Activated CD8-positive, alpha-beta T cell treated with anti-CD3 and anti-CD28 coated beads for 36 hours (primary cell): ENCODE measurements at regions not wholly inside any gene's neighbourhood (a gene's known extent, or its start where the extent isn't known, plus 50 kb on each side); places are given as distances from the start of the nearest gene placed in this dataset.

Source experiments
- ATAC-seq: fragments of 200-7000 bp; cut with Tn5 transposase; one replicate; pipeline ENCODE4 v1.10.0; 2021; ENCODE audit warnings: mild to moderate bottlenecking, moderate library complexity
- CTCF ChIA-PET: fragments of 350-600 bp; sonication (Branson Sonifier 250); formaldehyde crosslinking; loops from one replicate; lab custom pipeline; 2021; ENCODE audit warnings: antibody characterized with exemption; lab: Charles Lee
- POLR2A ChIA-PET: fragments of 350-600 bp; sonication (Branson Sonifier 250); formaldehyde crosslinking; loops from one replicate; lab custom pipeline; 2021; ENCODE audit warnings: antibody characterized with exemption; lab: Charles Lee
- DNase-seq: peaks from one replicate; pipeline ENCODE4 v3.0.0-alpha.2; 2020
- H3K27ac Mint-ChIP-seq: one replicate; pipeline ENCODE4 v1.8.0; 2021; ENCODE audit warnings: mild to moderate bottlenecking, mixed read lengths
- H3K27me3 Mint-ChIP-seq: one replicate; pipeline ENCODE4 v1.8.0; 2021; ENCODE audit warnings: mixed read lengths
- H3K36me3 Mint-ChIP-seq: one replicate; pipeline ENCODE4 v1.8.0; 2021; ENCODE audit warnings: low read depth, mixed read lengths
- H3K4me1 Mint-ChIP-seq: one replicate; pipeline ENCODE4 v1.8.0; 2021; ENCODE audit warnings: low read depth, mixed read lengths
- H3K4me3 Mint-ChIP-seq: one replicate; pipeline ENCODE4 v1.8.0; 2021; ENCODE audit warnings: mild to moderate bottlenecking, moderate library complexity, mixed read lengths
- H3K9me3 Mint-ChIP-seq: one replicate; pipeline ENCODE4 v1.8.0; 2021; ENCODE audit warnings: mixed read lengths
- intact Hi-C: fragments of 100-400 bp; cut with micrococcal nuclease; formaldehyde crosslinking; loops from one replicate; pipeline ENCODE4 v1.10.0; 2022
- TF ChIP-seq, protein P1 (sequence below): fragments of 200-600 bp; IDR thresholded peaks from one replicate; pipeline ENCODE4 v1.8.0; 2022; ENCODE audit warnings: antibody characterized with exemption, mild to moderate bottlenecking

DNA sequence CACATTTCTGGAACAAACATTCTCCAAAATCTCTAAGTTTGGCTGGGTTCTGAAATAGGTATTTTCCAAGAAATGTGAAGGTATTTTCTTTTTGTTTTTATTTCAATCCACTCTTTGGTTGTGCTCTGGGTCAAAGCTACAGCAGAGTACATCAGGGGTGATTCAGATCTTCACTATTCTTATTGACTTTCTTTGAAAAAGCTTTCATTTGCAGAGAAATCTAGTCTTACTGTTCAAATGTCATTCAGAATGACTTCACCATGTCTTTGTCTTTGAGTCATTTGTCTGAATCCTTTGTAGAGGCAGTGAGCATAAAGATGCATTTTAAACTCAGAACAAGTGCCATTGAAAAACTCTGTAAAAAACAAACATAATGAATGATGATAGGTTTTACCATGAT lies 547.2 kb upstream of the ADGRL3 start:
- intact Hi-C loops = no loop called here
- Mint-ChIP-seq H3K27ac (no peak overlapping the region), H3K4me3 (no peak overlapping the region), H3K36me3 (no peaks in the 10 kb centered on the region), H3K9me3 (peaks cover 11% of the 10 kb centered on the region), H3K27me3 (no peaks in the 10 kb centered on the region), H3K4me1 (no peaks in the 10 kb centered on the region)
- TF ChIP-seq, protein P1, sequence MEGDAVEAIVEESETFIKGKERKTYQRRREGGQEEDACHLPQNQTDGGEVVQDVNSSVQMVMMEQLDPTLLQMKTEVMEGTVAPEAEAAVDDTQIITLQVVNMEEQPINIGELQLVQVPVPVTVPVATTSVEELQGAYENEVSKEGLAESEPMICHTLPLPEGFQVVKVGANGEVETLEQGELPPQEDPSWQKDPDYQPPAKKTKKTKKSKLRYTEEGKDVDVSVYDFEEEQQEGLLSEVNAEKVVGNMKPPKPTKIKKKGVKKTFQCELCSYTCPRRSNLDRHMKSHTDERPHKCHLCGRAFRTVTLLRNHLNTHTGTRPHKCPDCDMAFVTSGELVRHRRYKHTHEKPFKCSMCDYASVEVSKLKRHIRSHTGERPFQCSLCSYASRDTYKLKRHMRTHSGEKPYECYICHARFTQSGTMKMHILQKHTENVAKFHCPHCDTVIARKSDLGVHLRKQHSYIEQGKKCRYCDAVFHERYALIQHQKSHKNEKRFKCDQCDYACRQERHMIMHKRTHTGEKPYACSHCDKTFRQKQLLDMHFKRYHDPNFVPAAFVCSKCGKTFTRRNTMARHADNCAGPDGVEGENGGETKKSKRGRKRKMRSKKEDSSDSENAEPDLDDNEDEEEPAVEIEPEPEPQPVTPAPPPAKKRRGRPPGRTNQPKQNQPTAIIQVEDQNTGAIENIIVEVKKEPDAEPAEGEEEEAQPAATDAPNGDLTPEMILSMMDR = no peak
- ChIA-PET POLR2A (no interaction called here), CTCF (no interaction called here)
- ATAC-seq = no peak
- DNase-seq = no peak

DNA sequence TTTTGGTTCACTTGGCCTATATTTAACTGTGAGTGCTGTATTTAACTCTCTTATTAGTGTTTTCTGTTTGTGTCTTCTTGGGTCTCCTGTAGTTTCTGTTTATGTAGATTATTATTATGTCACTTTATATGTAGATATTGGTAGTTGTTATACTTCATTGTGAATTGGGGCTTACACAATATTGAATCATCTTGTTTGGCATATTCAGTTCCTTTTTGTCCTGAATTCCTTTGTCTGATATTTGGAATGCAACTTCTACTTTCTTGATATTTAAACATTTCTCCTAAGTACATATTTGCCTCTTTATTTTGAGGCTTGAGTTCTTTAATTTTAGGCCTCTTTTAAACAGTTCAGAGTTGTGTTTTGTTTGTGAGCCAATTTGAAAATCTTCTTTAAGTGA lies 544.8 kb upstream of the ADGRL3 start:
- POLR2A ChIA-PET = no interaction called here
- H3K4me3 Mint-ChIP-seq = no peak overlapping the region
- DNase-seq (no peak), ATAC-seq (no peak)
- H3K4me1 Mint-ChIP-seq = no peaks in the 10 kb centered on the region
- no peaks in the 10 kb centered on the region for H3K27me3 Mint-ChIP-seq
- intact Hi-C loops = no loop called here
- no peak overlapping the region for H3K27ac Mint-ChIP-seq
- no peaks in the 10 kb centered on the region for H3K36me3 Mint-ChIP-seq
- peaks cover 14% of the 10 kb centered on the region for H3K9me3 Mint-ChIP-seq
- CTCF ChIA-PET = no interaction called here
- TF ChIP-seq, protein P1 = no peak

DNA sequence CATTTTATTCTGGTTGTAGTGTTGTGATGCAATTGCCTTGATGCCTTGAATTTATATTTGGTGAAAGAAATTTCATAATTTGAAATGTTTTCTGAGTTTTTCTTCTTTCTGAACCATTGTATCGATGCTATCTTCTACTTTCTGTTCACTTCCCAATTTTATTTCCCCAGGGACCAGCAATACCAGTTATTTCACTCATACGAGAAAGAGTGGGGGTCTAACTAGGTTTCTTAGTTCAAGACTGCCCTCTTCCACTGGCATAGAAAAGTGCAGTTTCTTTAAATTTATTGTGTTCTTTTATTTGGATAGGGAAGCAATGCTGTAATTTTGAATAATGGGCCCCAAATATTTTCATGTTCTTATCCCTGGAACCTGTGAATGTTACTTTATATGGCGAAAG lies 544.0 kb upstream of the ADGRL3 start:
- Mint-ChIP-seq H3K27ac (no peak overlapping the region), H3K4me1 (no peaks in the 10 kb centered on the region), H3K4me3 (no peak overlapping the region), H3K36me3 (no peaks in the 10 kb centered on the region), H3K9me3 (peaks cover 14% of the 10 kb centered on the region), H3K27me3 (no peaks in the 10 kb centered on the region)
- POLR2A ChIA-PET = no interaction called here
- TF ChIP-seq, protein P1 = no peak
- no peak for ATAC-seq
- CTCF ChIA-PET = no interaction called here
- intact Hi-C loops = no loop called here
- DNase-seq = no peak

DNA sequence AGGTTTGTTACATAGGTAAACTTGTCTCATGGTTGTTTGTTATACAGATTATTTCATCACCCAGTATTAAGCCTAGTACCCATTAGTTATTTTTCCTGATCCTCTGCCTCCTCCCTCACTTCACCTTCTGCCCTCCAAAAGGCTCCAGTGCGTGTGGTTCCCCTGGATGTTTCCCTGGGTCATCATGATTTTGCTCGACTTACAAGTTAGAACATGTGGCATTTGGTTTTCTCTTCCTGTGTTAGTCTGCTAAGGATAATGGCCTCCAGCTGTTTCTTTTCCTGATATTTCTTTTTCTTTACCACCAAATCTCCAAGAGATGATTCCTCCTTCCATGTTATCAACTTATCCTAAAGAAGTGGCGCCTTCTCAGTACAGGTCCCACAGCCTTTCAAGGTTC lies 543.1 kb upstream of the ADGRL3 start:
- no peak for ATAC-seq
- TF ChIP-seq, protein P1 = no peak
- H3K27ac Mint-ChIP-seq = no peak overlapping the region
- no peaks in the 10 kb centered on the region for H3K27me3 Mint-ChIP-seq
- no peak for DNase-seq
- H3K4me1 Mint-ChIP-seq = no peaks in the 10 kb centered on the region
- intact Hi-C loops = no loop called here
- ChIA-PET CTCF (no interaction called here), POLR2A (no interaction called here)
- no peaks in the 10 kb centered on the region for H3K36me3 Mint-ChIP-seq
- H3K9me3 Mint-ChIP-seq = peaks cover 14% of the 10 kb centered on the region
- no peak overlapping the region for H3K4me3 Mint-ChIP-seq

DNA sequence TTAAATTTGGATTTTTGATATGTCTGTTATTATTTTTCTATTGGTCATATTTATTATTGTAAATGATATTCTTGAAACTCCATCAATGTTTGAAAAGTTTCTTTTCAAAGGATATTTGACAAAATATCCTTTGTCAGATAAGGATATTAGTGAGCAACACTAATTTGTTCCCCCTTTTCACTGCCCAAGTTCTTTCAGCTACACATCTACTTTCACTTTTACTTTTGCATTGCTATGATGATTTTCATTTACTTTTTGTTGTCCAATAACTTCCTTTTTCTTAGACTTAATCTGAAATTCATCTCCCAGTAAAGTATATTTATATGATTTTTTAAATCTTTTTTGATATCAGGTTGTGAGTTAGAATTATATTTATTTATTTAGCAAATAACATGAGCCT lies 542.3 kb upstream of the ADGRL3 start:
- DNase-seq (no peak), ATAC-seq (no peak)
- H3K27me3 Mint-ChIP-seq = no peaks in the 10 kb centered on the region
- TF ChIP-seq, protein P1 = no peak
- no peak overlapping the region for H3K4me3 Mint-ChIP-seq
- peaks cover 14% of the 10 kb centered on the region for H3K9me3 Mint-ChIP-seq
- no peak overlapping the region for H3K27ac Mint-ChIP-seq
- ChIA-PET POLR2A (no interaction called here), CTCF (no interaction called here)
- H3K4me1 Mint-ChIP-seq = no peaks in the 10 kb centered on the region
- no peaks in the 10 kb centered on the region for H3K36me3 Mint-ChIP-seq
- intact Hi-C loops = no loop called here
